GM18873 (cell line): ENCODE measurements at regions not wholly inside any gene's neighbourhood (a gene's known extent, or its start where the extent isn't known, plus 50 kb on each side); places are given as distances from the start of the nearest gene placed in this dataset.

Experiments
- ATAC-seq: cut with Tn5 transposase; IDR thresholded peaks from one replicate; pipeline ENCODE4 v1.9.1; 2021; ENCODE audit warnings: mild to moderate bottlenecking, moderate library complexity, moderate number of reproducible peaks; ENCODE audit not compliant: unreplicated experiment, low FRiP score

DNA sequence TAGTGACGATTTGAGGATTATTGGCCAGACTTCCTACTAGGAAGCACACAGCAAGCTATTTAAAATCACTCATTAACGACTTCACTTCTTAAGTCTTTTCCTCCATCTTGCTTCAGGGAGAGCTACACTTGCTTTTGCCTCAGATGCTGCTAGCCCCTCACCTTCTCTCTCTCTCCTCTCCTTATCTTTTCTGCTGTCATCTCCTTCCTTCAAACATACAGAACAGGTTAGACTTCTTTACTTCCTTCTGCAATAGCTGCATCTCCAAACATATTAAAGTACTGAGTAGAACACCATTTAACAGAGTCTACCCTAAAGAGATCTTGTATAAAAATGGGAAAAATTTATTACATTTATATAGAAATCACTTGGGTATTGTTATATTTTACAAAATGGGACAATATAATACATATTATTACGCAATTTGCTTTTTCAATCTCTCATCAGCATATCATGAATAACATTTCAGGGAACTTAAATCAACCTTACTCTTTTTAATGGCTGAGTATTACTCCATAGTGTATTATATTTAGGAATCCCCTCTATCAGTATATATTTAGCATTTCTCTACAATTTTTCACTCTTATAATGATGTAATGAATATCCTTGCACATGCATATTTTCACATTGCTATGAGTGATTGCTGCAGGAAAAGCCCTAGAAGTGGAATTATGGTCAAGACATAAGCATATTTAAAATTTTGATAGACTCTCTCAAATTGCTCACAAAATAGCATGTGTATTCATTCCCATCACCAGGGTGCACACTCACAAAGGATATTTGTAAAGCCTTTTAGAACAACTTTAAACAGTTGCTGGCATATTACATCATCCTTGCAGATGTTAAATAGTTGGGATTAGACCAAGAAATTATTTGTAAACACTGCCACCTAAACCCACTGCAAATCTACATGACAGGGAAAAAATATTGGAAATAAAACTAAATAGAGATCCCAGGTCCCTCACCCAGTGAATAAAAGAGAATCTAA is 164.5 kb upstream of the NFIB start:
- no peak for ATAC-seq

DNA sequence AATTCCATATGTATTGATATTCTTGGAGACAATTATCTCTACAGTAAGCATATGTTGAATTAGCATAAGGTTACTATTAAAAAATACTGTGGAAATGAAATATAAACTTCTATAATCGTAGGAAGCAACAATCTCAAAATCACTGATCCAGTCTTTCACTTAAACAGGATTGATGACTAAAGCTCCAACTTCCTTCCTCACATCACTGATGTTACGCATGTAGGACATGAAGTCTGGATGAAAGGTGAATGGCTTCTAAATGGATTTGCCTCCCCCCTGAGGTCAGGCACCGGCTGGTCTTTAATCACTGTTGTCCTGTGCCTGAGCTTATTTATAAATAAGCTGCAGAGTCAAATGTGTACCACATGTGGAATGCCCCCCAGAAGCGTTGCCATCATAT is 157.1 kb upstream of the NFIB start:
- no peak for ATAC-seq

DNA sequence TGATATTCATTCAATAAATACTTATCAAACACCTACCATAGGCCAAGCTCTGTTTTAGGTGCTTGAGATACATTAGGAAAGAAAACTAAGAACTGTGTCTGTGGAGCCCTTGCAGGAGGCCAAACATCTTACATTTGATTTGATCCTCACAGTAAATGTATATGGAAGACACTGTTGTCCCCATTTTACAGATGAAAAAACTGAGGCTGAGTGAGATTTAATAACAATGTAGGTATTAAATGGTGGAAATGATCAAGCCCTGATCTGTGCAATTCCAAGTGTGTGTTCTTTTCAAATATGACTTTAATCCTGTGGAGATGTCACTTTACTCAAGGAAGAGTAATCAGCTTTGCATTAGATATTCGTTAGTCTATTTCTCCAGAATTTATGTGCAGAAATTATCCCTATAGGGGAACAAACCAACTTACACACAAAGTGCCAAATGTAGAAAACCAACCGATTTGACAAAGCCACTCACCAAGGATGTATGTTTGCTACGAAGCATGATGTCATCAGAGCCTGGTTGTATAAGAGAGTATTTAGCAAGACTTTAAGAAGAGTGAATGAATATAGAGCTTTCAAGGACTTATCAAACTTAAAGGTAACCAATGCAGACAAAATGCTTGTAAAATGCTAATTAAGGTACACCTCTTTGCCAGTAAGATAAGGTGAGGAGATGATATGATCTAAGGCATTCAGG is 153.9 kb upstream of the NFIB start:
- ATAC-seq: no peak

DNA sequence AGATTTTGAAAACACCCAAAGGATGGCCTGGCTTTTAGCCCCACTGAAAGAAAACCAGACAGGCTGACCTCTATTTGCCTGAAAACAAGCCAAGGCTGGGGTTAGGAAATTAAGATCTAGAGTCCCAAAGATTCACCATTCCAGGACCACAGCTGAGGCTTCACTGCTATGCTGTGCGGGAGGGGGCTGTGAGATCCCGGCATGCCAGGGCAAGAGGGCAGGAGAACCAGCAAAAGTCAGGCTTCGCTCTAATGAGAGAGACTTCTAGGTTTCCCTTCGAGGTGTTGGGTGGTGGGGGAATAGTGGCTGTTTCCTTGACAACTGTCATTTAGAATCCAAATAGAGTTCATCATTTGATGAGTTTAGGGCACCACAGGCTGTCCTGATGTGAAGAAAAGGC is 152.9 kb upstream of the NFIB start:
- no peak for ATAC-seq

DNA sequence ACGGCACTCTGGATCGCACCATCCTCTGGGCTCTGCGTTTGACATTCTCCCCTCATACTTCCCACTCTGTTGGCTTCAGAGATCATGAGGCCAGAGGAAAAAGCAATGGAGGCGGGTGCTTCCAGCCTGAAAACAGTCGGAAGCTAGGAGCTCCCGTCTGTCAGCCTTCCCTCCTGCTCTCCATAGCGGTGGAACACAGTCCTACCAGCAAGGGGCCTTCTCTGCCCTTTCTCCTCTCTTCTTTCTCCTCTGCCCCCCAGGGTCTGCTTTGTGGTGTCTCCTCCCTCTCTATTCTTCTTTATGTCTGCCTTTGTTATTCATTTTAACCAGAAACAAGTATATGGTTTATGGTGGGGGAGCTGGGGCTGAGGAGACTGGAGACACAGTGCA is 152.5 kb upstream of the NFIB start:
- no peak for ATAC-seq

DNA sequence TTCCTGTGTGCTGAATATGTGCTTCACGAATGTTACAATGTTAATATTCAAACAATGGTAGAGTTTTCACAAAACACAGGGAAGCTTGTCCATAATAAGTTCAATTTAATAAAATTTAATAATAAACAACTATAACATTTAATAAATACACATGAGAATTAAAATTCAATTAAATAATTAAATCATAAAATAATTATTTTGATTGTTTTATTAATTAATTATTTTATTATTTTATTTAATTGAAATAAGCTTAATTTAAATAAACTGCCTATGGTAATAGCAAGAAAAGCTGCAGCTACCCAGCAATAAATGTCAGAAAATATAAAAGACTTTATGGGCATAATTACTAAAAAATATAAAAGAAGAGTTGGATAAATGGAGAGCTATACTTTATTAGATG is 149.0 kb upstream of the NFIB start:
- ATAC-seq: no peak

DNA sequence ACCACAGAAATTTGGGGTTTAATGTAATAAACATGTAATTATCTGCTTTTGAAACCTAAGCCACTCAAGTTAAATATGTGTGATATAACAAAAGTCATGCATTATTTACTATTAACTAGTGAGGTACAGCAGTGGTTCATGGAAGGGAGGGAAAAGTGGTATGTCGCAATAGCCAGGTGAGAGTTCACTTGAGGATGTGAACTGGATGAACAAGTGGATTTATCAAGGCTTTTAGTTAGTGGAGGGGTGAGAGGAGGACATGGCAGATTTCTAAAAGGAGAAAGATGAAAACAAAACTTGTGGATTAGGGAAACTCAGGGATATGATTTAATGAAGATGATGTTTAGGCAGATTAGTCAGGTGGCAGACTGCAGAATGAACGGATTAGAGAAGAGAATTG is 141.3 kb upstream of the NFIB start:
- no peak for ATAC-seq

DNA sequence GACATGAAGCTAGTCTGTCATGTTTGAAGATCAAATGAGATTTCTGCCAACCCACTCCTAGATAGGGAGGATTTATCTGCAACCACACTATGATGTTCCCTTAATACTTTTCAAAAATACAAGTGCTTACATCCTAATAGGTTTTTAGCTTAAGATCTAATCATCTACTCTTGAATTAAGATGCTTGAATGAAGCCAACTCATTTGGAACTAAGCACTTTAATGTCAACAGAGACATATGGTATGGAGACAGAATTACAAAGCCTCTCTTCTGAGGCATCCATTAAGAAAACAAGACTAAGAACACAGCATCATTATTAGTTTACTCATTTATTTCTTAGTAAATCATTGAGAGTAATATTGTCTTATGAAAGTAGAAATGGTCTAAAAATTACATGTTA is 139.3 kb upstream of the NFIB start:
- no peak for ATAC-seq

DNA sequence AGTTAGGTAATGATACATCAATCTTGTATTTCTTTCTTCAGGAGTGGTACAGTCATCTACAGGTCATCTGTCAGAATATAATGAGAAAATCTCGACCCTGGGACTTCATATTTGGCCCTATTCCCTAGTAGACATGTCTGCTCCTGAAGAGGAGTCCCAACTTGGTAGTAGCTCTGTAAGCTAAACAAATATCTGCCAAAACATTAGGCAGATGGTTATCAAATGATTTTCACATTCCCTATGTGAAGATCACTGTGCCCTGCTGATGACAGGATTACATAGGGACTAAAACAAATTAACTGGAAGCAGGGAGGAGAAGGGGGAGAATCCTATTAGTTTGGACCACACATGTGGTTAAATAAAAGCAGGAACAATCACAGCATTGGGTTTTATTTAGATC is 138.6 kb upstream of the NFIB start:
- no peak for ATAC-seq

DNA sequence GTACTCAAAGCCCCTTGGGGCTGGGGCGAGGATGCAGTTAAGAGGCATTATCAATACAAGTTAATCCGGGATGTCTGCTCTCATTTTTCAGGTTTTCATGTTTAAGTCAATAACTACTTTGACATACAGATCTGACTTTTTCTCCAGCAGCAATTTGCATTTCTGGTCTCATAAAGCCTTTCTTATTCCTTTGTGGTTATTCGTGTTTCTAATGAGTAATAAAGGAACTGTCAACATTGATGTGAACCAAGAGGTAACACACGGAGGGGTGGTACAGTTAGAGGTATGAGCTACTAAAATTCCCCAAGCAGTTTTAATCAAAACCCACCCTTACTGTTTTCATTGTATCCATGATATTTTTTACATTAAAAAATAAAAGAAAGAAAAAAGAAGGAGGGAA is 138.0 kb upstream of the NFIB start:
- peak; percentile 98 for ATAC-seq

DNA sequence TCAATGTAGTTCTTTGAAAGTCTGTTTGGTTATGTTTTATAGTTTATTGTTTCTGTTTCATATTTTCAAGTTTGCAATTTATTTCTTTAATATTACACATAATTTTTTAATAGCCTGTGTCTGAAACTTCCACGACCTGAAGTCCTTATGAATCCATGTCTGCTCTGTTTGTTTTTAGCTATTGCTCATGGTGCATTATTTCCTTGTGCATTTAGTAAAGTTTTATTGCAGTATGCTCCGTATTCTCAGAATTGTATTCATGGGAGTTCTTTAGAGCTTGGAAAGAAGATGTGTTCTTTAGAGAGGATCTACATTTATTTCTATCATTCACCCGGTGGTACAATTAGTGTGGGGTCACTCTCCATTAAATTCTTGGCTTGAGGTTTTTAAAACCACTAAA is 133.2 kb upstream of the NFIB start:
- no peak for ATAC-seq

DNA sequence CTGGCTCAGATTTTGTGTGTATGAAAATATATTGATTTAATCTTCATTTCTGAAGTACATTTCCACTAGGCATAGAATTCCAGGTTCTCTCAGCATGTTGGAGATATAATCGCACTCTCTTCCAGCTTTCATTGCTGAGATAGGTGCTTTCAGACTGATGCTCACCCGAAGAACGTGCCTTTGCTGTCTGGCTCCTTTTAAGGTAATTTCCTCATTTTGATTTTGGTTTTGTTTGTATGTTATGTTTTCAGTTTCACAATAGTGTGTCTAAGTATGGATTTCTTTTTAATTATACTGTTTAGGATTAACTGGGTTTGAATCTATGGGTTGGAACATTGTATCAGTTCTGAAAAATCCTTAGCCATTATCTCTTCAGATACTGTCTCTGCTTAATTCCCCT is 132.0 kb upstream of the NFIB start:
- no peak for ATAC-seq

DNA sequence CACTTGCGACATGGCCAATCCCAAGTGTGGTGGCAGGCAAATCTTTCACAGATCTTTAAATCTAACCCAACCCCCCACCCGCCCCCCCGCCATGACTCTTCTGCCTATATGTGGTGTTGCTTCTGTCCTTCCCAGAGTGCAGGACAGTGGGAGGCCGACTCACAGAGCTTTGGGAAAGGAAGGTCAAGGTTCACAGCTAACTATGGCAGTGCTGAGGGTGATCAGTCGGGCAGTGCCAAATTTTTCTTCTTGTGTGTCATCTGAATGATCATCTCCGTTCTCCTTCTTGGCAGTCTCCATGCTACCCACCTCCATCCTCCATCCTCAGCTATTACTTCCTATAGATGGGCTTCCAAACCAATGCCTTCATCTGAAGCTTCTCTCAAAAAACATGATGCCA is 129.0 kb upstream of the NFIB start:
- ATAC-seq: no peak

DNA sequence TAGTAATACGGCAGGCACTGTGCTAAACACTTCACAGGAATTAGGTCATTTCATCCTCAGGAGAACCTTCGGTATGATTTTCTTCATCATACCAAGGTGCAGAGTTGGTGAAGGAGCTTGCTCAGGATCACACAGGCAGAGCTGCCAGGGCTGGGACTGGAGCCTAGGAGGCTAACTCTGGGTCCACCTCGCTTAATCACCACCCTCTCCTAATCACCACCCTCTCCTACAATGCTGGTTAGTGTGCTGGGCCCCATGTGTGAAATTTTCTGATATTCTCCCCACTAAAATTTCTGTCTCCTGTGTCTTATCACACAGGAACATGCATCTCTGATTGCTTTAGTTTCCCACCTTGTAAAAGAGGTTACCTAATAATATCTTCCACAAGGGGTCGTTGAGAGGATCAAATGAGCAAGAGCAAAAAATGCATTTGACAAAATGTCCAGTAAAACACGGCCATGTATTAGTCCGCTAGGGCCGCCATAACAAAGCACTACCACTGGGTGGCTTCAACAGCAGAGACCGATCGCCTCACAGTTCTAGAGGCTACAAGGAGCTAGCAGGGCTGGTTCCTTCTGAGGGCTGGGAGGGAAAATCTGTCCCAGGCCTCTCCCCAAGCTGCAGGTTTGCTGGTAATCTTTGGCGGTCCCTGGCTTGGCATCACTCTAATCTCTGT is 128.2 kb upstream of the NFIB start:
- ATAC-seq: no peak

DNA sequence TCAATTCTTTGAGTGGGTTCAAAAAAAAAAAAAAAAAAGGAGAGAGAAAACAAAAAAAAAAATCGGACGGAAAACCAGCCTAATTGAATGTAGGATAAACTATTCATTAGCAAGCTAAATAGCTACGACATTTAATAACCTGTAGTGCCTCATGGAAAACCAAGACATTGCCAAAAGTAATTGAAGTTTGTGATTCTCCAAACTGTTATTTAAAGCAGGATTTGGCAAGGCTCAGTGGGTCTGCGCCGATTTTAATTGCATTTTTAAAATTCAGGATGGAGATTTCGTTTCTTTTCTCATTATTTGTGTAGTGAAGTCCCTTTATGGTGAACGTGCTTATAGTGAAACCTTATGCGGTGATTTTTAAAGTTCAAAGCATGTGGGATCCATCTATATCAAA is 127.2 kb upstream of the NFIB start:
- no peak for ATAC-seq

DNA sequence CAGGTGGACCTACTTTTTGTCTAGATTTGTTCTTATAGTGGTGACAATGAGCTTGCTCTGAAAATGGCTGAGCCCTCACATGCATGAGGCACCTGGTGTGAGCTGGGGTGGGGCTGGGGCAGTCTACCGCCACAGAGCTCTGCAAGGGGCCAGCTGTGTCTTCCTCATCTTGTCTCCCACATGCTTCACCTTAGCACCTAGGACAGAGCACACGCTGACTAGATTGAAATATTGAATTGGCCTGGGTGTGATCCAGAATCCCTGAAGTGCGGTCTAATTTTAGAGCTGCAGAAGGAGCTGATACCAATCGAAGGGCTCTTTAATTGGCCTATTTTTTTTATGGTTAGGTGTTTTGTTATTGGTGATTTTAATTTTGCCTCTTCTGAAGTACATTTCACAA is 126.1 kb upstream of the NFIB start:
- ATAC-seq: no peak

DNA sequence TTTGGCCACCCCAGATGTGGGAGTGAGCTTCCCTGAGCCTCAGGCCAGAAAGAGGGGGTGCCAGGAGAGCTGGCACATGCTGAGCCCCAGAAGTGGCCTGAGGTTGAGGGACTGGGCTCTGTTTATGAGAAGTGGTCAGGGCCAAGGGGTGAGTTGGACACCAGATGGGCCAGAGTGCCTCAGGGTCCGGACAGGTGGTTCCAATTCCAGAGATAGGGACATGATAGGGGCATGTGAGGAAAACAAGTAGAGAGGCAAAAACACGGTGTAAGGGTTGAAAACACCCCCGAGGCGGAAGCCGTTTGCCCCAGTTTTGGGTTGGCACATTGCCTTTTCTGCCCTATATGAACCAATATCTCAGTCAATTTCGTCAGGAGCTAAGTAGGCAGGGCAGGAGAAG is 125.6 kb upstream of the NFIB start:
- no peak for ATAC-seq

DNA sequence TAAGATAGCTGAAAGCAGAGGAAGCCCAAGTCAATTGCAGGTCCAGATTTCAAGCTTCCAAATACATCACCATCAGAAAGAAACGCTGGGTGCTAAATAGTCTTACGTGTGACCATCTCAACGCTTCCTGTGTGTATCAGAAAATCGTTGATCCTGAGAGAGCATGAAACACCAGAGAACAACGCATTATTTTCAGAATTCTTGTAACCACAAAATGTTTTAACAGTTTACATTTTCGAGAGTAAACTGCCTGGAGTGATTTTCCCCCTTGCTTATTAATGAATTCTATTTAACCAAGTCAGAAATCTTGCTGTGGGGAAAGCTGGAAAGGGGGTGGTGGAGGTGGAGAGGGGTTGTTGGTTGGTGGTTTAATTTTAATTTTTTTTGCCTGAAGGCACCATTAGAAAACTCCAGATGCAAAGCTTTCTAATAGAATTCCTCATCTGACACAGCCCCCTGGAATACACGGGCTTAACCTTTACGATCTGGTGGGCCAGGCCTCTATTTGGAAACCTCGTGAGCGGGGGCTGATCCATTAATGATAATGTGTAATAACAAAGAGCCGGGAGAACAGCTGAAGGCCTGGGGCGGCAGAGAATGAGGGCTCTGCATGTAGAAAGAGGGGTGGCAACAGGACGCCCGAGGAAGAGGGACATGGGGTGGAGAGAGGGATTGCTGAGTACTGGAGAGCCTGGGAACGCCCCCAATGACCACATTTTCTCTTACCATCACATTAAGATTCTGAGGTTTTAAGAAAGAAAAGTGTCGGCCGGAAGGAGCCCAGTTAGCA is 124.5 kb upstream of the NFIB start:
- no peak for ATAC-seq

DNA sequence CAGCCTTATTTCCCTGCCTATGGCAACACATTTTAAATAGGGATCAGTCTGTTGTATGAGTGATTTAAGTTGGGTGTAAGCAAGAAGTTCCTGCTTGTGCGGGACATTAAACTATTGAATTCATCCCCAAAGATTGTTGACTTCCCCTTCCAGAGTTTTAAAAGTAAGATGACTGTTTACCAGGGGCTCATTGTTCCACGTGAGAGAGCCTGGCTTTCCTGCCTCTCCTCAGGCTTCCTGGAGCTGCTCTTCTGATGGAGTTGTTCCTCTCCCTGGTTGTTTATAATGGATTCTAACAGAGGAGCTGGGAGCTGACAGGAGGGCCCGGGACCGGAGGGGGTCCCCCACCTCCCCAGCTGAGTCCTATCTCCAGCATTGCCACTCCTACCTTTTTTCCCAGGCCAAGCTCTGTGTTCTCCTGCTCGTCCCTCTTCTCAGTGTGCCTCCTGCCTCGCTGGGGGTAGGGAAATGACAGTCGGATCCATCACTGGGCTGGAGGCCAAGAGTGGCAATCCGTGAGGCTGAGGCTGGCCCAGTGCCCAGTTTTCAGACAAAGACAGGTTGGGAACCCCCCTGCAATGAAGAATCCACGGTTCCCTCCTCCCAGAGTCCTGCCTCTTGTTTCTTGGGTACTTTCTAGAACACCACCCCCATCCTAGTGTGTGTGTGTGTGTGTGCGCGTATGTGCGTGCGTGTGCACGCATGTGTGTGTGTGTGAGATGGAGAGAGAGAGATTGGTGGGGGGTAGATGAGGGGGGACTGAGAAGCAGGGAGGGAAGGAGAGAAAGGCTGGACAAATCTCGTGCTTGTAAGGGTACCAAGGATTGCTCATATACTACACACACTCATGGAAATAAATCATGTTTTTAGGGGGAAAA is 123.7 kb upstream of the NFIB start:
- ATAC-seq: no peak

DNA sequence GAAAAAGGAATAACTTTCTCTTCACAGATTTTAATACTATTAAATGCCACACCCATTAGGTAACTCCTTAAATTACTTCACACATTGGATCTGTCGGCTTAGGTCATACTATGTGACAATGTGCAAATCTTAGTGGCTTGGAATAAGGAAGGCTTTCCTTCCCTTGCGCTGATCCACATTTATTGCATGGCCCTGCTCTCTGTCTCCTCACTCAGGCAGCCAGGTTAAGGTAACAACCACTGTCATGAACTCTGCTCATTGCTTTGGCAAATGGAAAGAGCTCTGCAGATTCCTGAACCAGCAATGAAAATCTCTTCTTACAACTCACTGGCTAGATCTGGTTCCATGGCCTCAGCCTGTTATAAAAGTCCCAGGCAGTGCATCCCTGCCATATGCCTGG is 121.9 kb upstream of the NFIB start:
- ATAC-seq: no peak
